ENCODE measurements at regions not wholly inside any gene's neighbourhood (a gene's known extent, or its start where the extent isn't known, plus 50 kb on each side); places are given as distances from the start of the nearest gene placed in this dataset.
"Not testable (repeated sequence)": the region's sequence is repeated elsewhere in the genome, so short reads cannot be mapped to it uniquely, and the experiment has no call there.

- DNase-seq = no peak
- ATAC-seq (ENCODE audit: low read depth) = no peak
- intact Hi-C loops (cut with micrococcal nuclease) = no loop called here
- TF ChIP-seq CTCF (IDR thresholded peaks at IDR 0.05) = no peak
- H3K4me3 Mint-ChIP-seq = no peak overlapping the region
- H3K4me1 Mint-ChIP-seq = no peaks in the 10 kb centered on the region
- POLR2A ChIA-PET = no interaction called here
- H3K27ac Mint-ChIP-seq = no peak overlapping the region
- H3K27me3 Mint-ChIP-seq = no peaks in the 10 kb centered on the region
- no peaks in the 10 kb centered on the region for H3K36me3 Mint-ChIP-seq (ENCODE audit: low read depth)
- CTCF ChIA-PET = no interaction called here
- H3K9me3 Mint-ChIP-seq = peaks cover 14% of the 10 kb centered on the region
Measured at GRCh38 chr3:74003734-74004133, 379.0 kb upstream of the PDZRN3 start.

- no peaks in the 10 kb centered on the region for H3K4me1 Mint-ChIP-seq
- ChIA-PET POLR2A (no interaction called here), CTCF (no interaction called here)
- H3K27me3 Mint-ChIP-seq = no peaks in the 10 kb centered on the region
- H3K4me3 Mint-ChIP-seq = no peak overlapping the region
- no peak for ATAC-seq (ENCODE audit: low read depth)
- no peak overlapping the region for H3K27ac Mint-ChIP-seq
- no peak for TF ChIP-seq CTCF (IDR thresholded peaks at IDR 0.05)
- no peak for DNase-seq
- peaks cover 17% of the 10 kb centered on the region for H3K9me3 Mint-ChIP-seq
- H3K36me3 Mint-ChIP-seq (ENCODE audit: low read depth) = no peaks in the 10 kb centered on the region
- intact Hi-C loops (cut with micrococcal nuclease) = no loop called here
Measured at GRCh38 chr3:74001436-74001835, 376.7 kb upstream of the PDZRN3 start.

DNA sequence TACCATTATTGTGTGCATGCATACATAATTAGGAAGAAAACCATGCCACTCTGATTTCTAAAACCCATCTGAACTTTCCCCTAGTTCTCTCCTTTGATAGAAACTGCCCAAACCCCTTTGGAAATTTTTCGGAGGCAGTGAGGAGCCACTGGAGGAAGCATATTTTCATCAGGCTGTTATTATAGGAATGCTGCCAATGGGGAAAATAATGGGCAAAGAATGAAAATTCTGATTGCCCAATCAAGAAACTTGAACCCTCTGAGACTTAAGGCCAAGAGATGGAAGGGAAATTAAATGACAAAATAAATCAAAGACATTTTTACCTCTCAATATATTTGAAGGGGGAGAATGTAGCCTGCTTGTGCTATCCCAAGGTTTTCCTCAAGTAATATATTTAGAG lies 376.0 kb upstream of the PDZRN3 start:
- Mint-ChIP-seq H3K27me3 (no peaks in the 10 kb centered on the region), H3K36me3 (ENCODE audit: low read depth) (no peaks in the 10 kb centered on the region), H3K27ac (no peak overlapping the region), H3K4me1 (no peaks in the 10 kb centered on the region), H3K9me3 (peaks cover 12% of the 10 kb centered on the region), H3K4me3 (no peak overlapping the region)
- ChIA-PET POLR2A (no interaction called here), CTCF (no interaction called here)
- TF ChIP-seq CTCF (IDR thresholded peaks at IDR 0.05) = no peak
- ATAC-seq (ENCODE audit: low read depth) = no peak
- intact Hi-C loops (cut with micrococcal nuclease) = no loop called here
- DNase-seq = no peak

- no peaks in the 10 kb centered on the region for H3K4me1 Mint-ChIP-seq
- ChIA-PET POLR2A (no interaction called here), CTCF (no interaction called here)
- DNase-seq = no peak
- TF ChIP-seq CTCF (IDR thresholded peaks at IDR 0.05) = no peak
- no peaks in the 10 kb centered on the region for H3K27me3 Mint-ChIP-seq
- intact Hi-C loops (cut with micrococcal nuclease) = no loop called here
- H3K4me3 Mint-ChIP-seq = no peak overlapping the region
- no peak for ATAC-seq (ENCODE audit: low read depth)
- no peaks in the 10 kb centered on the region for H3K36me3 Mint-ChIP-seq (ENCODE audit: low read depth)
- H3K27ac Mint-ChIP-seq = no peak overlapping the region
- H3K9me3 Mint-ChIP-seq = peaks cover 12% of the 10 kb centered on the region
Measured at GRCh38 chr3:73999501-73999900, 374.8 kb upstream of the PDZRN3 start.

DNA sequence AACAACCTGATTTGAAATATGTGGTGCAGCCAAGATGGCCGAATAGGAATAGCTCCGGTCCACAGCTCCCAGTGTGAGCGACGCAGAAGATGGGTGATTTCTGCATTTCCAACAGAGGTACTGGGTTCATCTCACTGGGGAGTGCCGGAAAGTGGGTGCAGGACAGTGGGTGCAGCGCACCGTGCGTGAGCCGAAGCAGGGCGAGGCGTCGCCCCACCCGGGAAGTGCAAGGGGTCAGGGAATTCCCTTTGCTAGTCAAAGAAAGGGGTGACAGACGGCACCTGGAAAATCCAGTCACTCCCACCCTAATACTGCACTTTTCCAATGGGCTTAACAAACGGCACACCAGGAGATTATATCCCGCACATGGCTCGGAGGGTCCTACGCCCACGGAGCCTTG lies 365.9 kb upstream of the PDZRN3 start:
- H3K27me3 Mint-ChIP-seq; H3K36me3 Mint-ChIP-seq (ENCODE audit: low read depth); CTCF ChIA-PET; H3K4me3 Mint-ChIP-seq; H3K27ac Mint-ChIP-seq; DNase-seq; POLR2A ChIA-PET; ATAC-seq (ENCODE audit: low read depth); H3K4me1 Mint-ChIP-seq; intact Hi-C loops (cut with micrococcal nuclease): not testable (repeated sequence)
- H3K9me3 Mint-ChIP-seq = peaks cover 11% of the 10 kb centered on the region

DNA sequence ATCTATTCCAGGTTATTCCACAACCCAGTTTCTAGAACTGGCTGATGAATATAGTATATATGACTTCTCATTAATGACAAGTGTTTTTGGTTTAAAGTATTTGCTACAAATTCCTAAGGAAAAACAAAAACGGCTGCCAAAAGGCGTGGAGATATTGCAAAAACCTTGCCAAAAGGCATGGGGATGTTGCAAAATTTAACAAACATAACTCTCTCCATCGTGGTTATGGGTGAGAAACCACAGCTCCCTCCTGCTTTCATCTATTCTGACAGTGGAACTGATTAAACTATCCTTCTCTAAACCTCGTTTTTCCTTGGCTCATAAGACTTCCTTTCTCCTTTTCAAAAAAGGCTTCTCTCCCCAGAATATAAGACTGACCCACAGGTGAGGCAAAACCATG lies 342.0 kb upstream of the PDZRN3 start:
- ChIA-PET POLR2A (no interaction called here), CTCF (no interaction called here)
- Mint-ChIP-seq H3K9me3 (peaks cover 6% of the 10 kb centered on the region), H3K4me3 (no peak overlapping the region), H3K4me1 (no peaks in the 10 kb centered on the region), H3K27ac (no peak overlapping the region), H3K36me3 (ENCODE audit: low read depth) (no peaks in the 10 kb centered on the region), H3K27me3 (no peaks in the 10 kb centered on the region)
- intact Hi-C loops (cut with micrococcal nuclease) = no loop called here
- TF ChIP-seq CTCF (IDR thresholded peaks at IDR 0.05) = no peak
- no peak for DNase-seq
- ATAC-seq (ENCODE audit: low read depth) = no peak

Data from activated B cell treated with CpG ODN at 0.5 μM for 24 hours (primary cell).